ENCODE measurements at regions not wholly inside any gene's neighbourhood (a gene's known extent, or its start where the extent isn't known, plus 50 kb on each side); places are given as distances from the start of the nearest gene placed in this dataset.

- no peak for TF ChIP-seq ZNF488 (tag by site-specific recombination; IDR thresholded peaks at IDR 0.05)
- TF ChIP-seq ZXDB (tag by site-specific recombination; IDR thresholded peaks at IDR 0.05), result no peak
- no peak for TF ChIP-seq ZNF677 (tag by site-specific recombination; IDR thresholded peaks at IDR 0.05)
- TF ChIP-seq GLIS1 (tag by site-specific recombination; IDR thresholded peaks at IDR 0.05), result no peak
Measured at GRCh38 chr17:45703806-45704205, 80.3 kb upstream of the CRHR1 start (continued).

GRCh38 chr17:45704251-45704650, 79.9 kb upstream of the CRHR1 start:
- H3K27ac ChIP-seq (ENCODE audit: extremely low read depth, low read depth, low read length), result no peak overlapping the region
- no peaks in the 10 kb centered on the region for H3K9me3 ChIP-seq (ENCODE audit: control insufficient read depth, insufficient read depth, low read depth, low read length)
- 0 out of 2 replicates have a peak, but pooled peaks cover 2% of the 10 kb centered on the region for H3K4me1 ChIP-seq (ENCODE audit: control insufficient read depth, insufficient read depth, low read length)
- TF ChIP-seq ZNF704 (tag by site-specific recombination; IDR thresholded peaks at IDR 0.05) (no peak), ZNF155 (tag by site-specific recombination; IDR thresholded peaks at IDR 0.05) (no peak), EGR2 (tag by site-specific recombination; IDR thresholded peaks at IDR 0.05; ENCODE audit: low read depth) (no peak), ZFP3 (tag by site-specific recombination; IDR thresholded peaks at IDR 0.05; ENCODE audit: low read depth) (no peak), ZNF174 (tag by site-specific recombination; IDR thresholded peaks at IDR 0.05) (no peak), ZNF416 (tag by site-specific recombination; IDR thresholded peaks at IDR 0.05) (no peak), ZNF529 (tag by site-specific recombination; IDR thresholded peaks at IDR 0.05; ENCODE audit: insufficient replicate concordance) (no peak), ZNF398 (tag by site-specific recombination; IDR thresholded peaks at IDR 0.05) (no peak), FEZF1 (tag by site-specific recombination; IDR thresholded peaks at IDR 0.05) (no peak)
- POLR2A ChIA-PET, result no interaction called here
- no peaks in the 10 kb centered on the region for H3K36me3 ChIP-seq (ENCODE audit: control insufficient read depth in 2 of 2, insufficient read depth in 1 of 2, low read length in 2 of 2)
- H3K4me3 ChIP-seq (ENCODE audit: low read depth, low read length), result no peak overlapping the region
- CTCF ChIA-PET, result no interaction called here

GRCh38 chr17:45705123-45706009, 78.8 kb upstream of the CRHR1 start:
- Histone ChIP-seq H3K36me3 (ENCODE audit: control insufficient read depth in 2 of 2, insufficient read depth in 1 of 2, low read length in 2 of 2) (no peaks in the 10 kb centered on the region), H3K4me3 (ENCODE audit: low read depth, low read length) (no peak overlapping the region), H3K9me3 (ENCODE audit: control insufficient read depth, insufficient read depth, low read depth, low read length) (no peaks in the 10 kb centered on the region), H3K4me1 (ENCODE audit: control insufficient read depth, insufficient read depth, low read length) (0 out of 2 replicates have a peak, but pooled peaks cover 2% of the 10 kb centered on the region), H3K27ac (ENCODE audit: extremely low read depth, low read depth, low read length) (no peak overlapping the region)
- CTCF ChIA-PET, result interaction anchor here (0.6 kb wide), 1 partner anchor 9 kb away, joined by 3 read pairs; no protein-coding TSS in a partner anchor
- POLR2A ChIA-PET, result no interaction called here
- TF ChIP-seq ZNF302 (tag by site-specific recombination; IDR thresholded peaks at IDR 0.05; ENCODE audit: low read depth) (no peak), OSR2 (tag by site-specific recombination; IDR thresholded peaks at IDR 0.05) (no peak; the same call in 1 of the 2 replicates), CTCF (tag by site-specific recombination; IDR thresholded peaks at IDR 0.05) (no peak), ZNF184 (tag by site-specific recombination; IDR thresholded peaks at IDR 0.05) (0 out of 2 replicates have a peak, but pooled peaks have one; percentile 41), ZBTB26 (tag by site-specific recombination; optimal IDR thresholded peaks at IDR 0.05) (no peak), HIC1 (tag by site-specific recombination; IDR thresholded peaks at IDR 0.05) (0 out of 2 replicates have a peak, but pooled peaks have one; percentile 33), ZNF629 (tag by site-specific recombination; IDR thresholded peaks at IDR 0.05) (peak; percentile 57; the same call in 1 of the 2 replicates), EGR2 (tag by site-specific recombination; IDR thresholded peaks at IDR 0.05; ENCODE audit: low read depth) (peak; percentile 94), ZEB2 (tag by site-specific recombination; IDR thresholded peaks at IDR 0.05) (peak; percentile 52; the same call in 1 of the 2 replicates), ZNF140 (tag by site-specific recombination; IDR thresholded peaks at IDR 0.05) (no peak)

Data from HEK293 (cell line).